ENCODE measurements at regions not wholly inside any gene's neighbourhood (a gene's known extent, or its start where the extent isn't known, plus 50 kb on each side); places are given as distances from the start of the nearest gene placed in this dataset.

DNA sequence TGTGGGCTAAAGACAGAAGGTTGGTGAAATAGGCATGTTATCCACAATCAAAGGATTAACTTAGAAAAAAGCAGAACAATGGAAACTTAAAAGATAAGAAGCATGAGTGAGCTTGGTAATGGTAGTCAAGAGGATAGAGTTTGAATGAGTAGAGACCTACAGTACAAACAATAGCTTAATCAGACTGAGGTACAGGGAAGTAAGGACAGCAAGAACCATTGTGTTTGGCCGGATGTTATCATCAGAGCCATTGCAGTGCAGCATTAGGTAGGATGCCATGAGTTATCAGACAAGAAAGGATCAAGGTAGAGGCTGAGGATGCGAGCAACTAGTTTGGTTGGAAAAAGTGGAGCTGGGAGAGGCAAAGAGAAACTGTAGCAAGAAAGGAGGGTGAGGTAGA, 353.3 kb upstream of the VSTM2A start:
- TF ChIP-seq TAF1 (IDR thresholded peaks at IDR 0.05; ENCODE audit: low read depth, low read length) (no peak), CEBPB (IDR thresholded peaks at IDR 0.05; ENCODE audit: low read depth, low read length) (no peak), SP2 (IDR thresholded peaks at IDR 0.05; ENCODE audit: low read length) (no peak), MAFK (IDR thresholded peaks at IDR 0.05; ENCODE audit: low read depth, low read length) (no peak)
- TF ChIP-seq, protein P1, sequence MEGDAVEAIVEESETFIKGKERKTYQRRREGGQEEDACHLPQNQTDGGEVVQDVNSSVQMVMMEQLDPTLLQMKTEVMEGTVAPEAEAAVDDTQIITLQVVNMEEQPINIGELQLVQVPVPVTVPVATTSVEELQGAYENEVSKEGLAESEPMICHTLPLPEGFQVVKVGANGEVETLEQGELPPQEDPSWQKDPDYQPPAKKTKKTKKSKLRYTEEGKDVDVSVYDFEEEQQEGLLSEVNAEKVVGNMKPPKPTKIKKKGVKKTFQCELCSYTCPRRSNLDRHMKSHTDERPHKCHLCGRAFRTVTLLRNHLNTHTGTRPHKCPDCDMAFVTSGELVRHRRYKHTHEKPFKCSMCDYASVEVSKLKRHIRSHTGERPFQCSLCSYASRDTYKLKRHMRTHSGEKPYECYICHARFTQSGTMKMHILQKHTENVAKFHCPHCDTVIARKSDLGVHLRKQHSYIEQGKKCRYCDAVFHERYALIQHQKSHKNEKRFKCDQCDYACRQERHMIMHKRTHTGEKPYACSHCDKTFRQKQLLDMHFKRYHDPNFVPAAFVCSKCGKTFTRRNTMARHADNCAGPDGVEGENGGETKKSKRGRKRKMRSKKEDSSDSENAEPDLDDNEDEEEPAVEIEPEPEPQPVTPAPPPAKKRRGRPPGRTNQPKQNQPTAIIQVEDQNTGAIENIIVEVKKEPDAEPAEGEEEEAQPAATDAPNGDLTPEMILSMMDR (IDR thresholded peaks at IDR 0.05; ENCODE audit: control extremely low read depth in 1 of 3, insufficient read depth in 1 of 3, low read depth in 1 of 3, low read length in 3 of 3), result no peak

Data from H1 (cell line).